HG03175 (cell line): ENCODE measurements at regions not wholly inside any gene's neighbourhood (a gene's known extent, or its start where the extent isn't known, plus 50 kb on each side); places are given as distances from the start of the nearest gene placed in this dataset.
"Not testable (repeated sequence)": the region's sequence is repeated elsewhere in the genome, so short reads cannot be mapped to it uniquely, and the experiment has no call there.

ENCODE experiments used
- ATAC-seq: cut with Tn5 transposase; IDR thresholded peaks from one replicate; pipeline ENCODE4 v1.9.1; 2021; ENCODE audit warnings: mild to moderate bottlenecking, moderate library complexity; ENCODE audit not compliant: unreplicated experiment

- ATAC-seq, result no peak
Measured at GRCh38 chr18:55764386-55764785, 176.4 kb upstream of the TCF4 start.

- ATAC-seq, result no peak
Measured at GRCh38 chr18:55763805-55764204, 175.8 kb upstream of the TCF4 start.

DNA sequence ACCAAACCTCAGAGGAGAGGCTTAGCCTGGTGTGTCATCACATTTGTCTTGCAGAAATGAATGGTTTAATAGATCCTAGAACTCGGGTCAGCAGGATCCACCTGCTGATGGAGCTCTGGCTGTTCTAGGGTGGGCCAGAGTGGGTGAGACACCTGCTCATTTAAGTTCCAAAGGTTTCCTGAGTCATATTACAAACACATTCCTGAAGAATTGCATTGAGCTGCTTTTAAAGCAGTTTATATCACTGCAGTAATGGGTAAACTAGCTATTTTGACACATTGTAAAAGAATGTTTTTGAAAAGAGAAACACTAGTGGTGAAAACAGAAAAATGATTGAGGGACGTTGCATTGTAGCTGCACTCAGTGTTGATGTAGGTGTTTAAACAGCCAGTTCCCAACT, 175.3 kb upstream of the TCF4 start:
- ATAC-seq, result no peak

GRCh38 chr18:55762424-55762823, 174.4 kb upstream of the TCF4 start:
- ATAC-seq, result no peak

DNA sequence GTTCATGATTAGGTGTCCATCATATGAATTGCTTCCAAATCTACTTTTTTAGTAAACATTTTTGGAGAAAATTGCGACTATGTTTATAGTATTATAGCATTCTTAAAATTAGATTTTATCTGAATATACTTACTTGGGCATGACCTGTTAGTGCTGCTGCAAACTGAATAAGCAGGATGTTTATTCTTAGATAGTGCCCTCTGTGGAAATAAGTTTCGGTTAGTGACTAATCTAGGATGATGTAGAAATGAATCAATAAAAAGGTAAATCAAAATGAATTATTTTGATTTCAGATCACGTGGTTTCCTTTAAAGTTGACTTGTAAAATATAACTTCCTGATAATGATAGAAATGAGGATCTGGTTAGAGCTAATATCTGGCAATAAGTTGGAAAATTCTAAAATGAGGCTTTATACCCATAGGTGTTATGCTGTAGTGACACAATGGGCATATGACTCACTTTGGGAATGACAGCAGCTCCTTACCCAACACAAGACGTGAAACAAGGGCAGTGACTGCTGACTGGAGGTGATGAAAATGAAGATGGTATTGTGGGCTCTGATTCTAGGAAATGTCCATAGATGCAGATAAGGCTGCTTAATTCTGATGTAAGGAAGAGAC, 165.8 kb upstream of the TCF4 start:
- ATAC-seq, result no peak

DNA sequence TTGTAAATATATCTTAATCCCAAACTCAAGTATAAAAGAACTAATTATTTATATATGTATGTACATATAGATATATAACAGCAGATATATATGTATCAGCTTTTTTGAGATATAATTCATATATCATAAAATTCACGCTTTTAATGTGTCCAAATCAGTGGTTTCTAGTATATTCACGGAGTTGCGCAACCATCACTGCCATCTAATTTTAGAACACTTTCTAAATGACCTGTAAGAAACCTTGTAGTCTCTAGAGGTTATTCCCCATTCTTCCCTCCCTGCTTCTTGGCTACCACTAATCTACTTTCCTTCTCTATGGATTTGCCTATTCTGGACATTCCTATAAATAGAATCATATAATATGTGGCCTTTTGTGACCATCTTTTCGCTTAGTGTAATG, 163.5 kb upstream of the TCF4 start:
- no peak for ATAC-seq

DNA sequence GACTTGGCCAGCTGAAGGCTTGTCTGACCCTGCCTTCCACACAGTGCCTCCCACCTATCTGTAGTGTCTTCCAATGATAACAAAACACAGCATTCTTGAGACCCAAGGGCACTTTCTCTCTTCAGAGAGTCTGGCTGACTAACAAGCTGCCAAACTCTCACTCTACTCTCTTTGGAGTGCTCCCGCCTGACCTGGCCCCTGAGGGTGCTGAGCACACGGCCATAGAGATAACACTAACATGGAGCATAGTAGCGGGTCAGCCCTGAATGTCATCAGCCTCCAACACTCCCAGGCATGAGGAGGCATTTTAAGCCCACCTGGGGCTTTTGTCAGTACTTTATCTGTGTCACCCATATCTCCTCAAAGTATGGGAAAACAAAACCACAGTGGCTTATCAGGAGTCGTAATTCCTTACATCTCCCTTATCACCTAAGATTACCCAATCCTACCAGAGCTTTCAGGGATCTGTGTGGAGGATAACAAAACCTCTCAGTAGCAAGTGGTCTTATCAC, 160.3 kb upstream of the TCF4 start:
- no peak for ATAC-seq

DNA sequence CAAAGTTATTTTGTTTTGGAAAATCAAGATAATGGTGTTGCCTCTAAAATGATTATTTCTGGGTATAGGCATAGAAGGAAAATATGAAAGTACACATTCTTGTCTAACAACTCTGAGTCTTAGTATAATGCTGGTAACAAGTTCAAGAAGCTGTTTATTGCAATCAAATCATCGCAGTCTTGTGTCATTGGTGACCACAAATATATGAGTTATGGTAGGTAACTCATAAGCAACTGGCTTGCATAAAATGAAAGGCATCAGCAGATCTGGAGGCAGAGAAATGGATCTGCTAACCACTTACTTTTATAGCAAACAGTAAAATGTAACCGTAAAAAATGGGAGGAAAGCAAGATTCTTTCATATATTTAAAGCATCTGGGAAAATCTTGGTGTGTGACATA, 156.2 kb upstream of the TCF4 start:
- no peak for ATAC-seq

DNA sequence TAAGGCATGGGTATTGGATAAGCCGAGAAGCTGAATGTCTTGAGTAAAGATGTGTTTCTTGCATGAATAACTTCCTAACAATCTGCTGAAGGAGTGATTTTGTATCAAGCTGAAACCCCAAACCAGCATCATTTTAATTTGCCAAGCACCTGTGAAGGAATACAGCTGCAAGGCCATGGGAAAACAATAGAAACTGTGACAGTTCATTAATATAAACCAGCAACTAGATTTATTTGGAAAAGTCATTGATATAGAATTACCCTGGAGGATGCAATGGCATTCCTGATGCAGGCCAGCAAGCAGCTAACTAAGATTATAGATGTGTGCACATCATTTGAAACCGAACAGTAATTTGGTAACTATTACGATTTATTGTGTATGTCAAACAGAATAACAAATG, 155.7 kb upstream of the TCF4 start:
- ATAC-seq, result no peak

GRCh38 chr18:55743133-55743532, 155.1 kb upstream of the TCF4 start:
- no peak for ATAC-seq

GRCh38 chr18:55739488-55739887, 151.5 kb upstream of the TCF4 start:
- no peak for ATAC-seq

GRCh38 chr18:55738483-55739114, 150.6 kb upstream of the TCF4 start:
- no peak for ATAC-seq

DNA sequence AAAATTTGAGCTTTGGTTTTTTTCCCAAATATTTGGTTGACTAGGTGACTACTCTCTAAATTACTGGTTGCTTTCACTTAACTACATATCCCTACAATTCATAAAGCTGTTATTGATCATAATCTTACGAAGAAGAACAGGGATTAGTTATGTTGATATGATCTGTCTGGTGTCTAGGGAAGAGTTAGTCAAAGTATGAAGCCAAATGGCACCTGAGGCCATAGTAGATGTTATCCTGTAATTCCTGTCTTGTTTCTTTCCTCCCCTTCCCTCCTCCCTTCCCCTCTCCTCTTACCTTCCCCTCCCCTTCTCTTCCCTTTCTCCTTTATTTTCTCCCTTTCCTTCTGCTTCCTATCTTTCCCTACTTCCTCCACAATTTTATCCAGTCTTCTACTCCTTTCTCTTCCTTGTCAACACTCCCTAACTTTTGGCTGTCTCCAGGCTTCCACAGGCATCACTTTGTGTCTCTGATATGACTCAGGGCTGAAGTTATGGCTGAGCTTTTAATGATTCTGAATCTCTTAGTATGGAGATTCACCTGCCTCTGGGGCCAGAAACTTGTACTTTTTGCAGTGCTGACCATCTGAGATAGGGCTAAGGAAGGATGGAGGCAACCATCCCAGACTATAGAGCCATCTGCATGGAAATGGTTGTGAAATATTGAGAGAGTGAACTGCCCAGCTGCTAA, 149.9 kb upstream of the TCF4 start:
- no peak for ATAC-seq

DNA sequence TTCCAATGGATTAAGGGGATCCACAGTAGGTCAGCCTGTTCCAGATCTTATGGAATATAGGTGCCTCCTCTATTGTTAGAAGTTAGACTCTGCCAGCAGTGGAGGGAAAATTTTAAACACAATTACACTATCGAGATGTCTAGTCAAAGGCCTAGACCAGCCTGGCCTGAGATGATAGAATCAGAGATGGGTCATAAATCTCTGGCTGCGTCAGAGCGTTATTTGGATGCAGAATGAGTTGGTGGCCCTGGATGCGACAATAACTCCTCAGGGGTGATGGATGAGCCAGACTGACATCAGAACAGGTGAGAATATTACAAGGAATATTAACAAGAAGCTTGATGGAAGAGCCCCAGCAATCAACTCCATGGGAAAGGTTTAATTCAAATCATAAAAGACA, 149.3 kb upstream of the TCF4 start:
- ATAC-seq, result no peak

DNA sequence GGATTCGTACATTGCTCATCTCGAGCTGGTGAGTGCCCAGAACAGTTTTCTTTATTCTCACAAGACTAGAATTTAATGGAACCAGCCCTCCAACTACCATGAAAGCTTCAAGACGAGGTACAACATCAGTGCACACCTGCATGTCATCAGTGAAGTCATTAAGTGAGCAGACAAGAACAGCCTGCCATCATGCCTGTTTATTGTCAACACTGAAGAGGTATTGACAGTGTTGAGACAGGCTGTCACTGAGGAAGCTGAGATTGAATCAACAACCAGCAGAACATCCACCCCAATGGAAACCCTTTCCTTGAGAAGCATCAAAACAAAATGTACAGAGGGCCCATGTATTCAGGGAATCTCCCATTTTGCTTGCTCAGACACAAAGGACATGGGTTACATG, 148.0 kb upstream of the TCF4 start:
- ATAC-seq, result no peak

GRCh38 chr18:55735199-55735855, 147.3 kb upstream of the TCF4 start:
- ATAC-seq, result no peak

DNA sequence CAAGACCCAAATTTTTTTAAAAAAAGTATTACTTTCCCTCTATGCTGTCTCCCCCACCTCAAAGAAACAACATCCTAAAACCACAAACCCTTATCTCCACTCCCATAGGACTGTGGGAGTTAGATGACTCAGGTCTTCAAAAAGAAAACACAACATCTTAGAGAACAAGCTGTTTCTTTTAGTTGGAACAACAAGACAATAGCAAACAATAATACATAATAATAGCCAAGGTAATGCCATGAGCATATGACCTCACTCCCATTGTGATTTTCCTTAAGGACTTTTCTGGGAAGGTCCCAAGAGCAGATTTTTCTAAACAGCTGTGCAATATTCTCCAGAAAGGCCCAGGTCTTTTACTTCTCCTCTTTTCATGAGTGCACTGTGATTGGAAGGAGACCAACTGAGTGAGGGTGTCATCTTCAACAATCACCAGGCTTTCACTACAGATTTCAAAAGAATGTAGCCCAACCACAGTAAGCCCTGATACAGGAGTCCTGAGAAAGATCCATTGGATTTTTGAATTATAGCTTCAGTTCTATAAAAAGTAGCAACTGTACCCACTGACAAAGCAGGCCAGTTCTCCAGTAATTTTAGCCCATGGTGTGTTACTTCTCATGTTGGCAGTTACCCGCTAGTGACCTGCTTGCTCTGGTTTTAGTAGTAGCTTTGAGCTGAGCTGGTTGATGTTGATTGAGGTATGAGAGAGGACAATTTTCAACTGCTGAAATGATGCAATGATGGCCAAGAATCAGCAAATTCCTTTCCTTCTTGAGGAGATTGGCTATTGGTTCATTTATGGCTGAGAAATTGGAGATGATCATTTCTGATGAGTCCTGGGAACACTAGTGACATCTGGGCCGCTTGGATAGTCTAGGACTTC, 144.5 kb upstream of the TCF4 start:
- no peak for ATAC-seq

GRCh38 chr18:55731594-55732042, 143.6 kb upstream of the TCF4 start:
- ATAC-seq, result no peak

DNA sequence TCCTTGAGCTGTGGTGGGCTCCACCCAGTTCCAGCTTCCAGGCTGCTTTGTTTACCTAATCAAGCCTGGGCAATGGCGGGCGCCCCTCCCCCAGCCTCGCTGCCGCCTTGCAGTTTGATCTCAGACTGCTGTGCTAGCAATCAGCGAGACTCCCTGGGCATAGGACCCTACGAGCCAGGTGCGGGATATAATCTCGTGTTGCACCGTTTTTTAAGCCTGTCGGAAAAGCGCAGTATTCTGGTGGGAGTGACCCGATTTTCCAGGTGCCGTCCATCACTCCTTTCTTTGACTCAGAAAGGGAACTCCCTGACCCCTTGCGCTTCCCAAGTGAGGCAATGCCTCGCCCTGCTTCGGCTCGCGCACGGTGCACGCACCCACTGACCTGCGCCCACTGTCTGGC, 133.0 kb upstream of the TCF4 start:
- ATAC-seq, result not testable (repeated sequence)

GRCh38 chr18:55713707-55714106, 125.7 kb upstream of the TCF4 start:
- ATAC-seq, result no peak

DNA sequence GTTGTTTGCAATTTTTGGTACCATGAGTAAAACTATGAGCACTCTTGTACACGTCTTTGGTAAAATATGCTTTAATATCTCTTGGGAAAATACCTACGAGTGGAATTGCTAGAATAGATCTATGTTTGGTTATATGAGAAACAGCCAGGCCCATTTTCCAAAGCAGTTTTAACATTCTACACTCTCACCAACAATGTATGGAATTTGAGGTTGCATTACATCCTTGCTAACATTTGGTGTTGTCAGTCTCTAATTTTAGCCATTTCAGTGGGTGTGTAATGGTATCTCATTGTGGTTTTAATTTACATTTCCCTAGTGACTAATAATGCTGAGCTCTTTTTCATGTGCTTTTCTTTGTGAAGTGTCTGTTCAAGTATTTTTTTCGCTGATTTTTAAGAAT, 118.9 kb upstream of the TCF4 start:
- ATAC-seq, result no peak
